DND-41 (cell line): ENCODE measurements at regions not wholly inside any gene's neighbourhood (a gene's known extent, or its start where the extent isn't known, plus 50 kb on each side); places are given as distances from the start of the nearest gene placed in this dataset.

Source experiments
- ATAC-seq: fragments of 200-7000 bp; cut with Tn5 transposase; 3 replicates; pipeline ENCODE4 v1.9.1; 2021; ENCODE audit warnings: low read depth; ENCODE audit not compliant: insufficient read depth
- DNase-seq: peaks from one replicate; pipeline ENCODE4 v3.0.0-alpha.2; 2020
- H2AFZ ChIP-seq: 2 replicates; pipeline ENCODE4 v1.6.0; 2012; ENCODE audit warnings: low read depth, low read length
- H3K27ac ChIP-seq: 2 replicates; pipeline ENCODE4 v1.5.1; 2012; ENCODE audit warnings: low read length, inconsistent platforms
- H3K27me3 ChIP-seq: fragments of 200-600 bp; sonication (generic); 2 replicates; pipeline ENCODE4 v1.6.0; 2012; ENCODE audit warnings: low read length, mild to moderate bottlenecking, inconsistent platforms; ENCODE audit not compliant: insufficient read depth, poor library complexity
- H3K36me3 ChIP-seq: 2 replicates; pipeline ENCODE4 v1.5.1; 2012; ENCODE audit warnings: low read length, inconsistent platforms; ENCODE audit not compliant: insufficient read depth
- H3K4me1 ChIP-seq: 2 replicates; pipeline ENCODE4 v1.5.1; 2012; ENCODE audit warnings: mild to moderate bottlenecking, low read length; ENCODE audit not compliant: insufficient read depth
- H3K4me2 ChIP-seq: 2 replicates; pipeline ENCODE4 v1.6.0; 2012; ENCODE audit warnings: mild to moderate bottlenecking, moderate library complexity, low read length, inconsistent platforms; ENCODE audit not compliant: insufficient read depth
- H3K4me3 ChIP-seq, 2 experiments: fragments of 200-600 bp in 1 of 2; shearing (Covaris generic) in 1 of 2; 2 replicates each; pipeline ENCODE4 v1.5.1; 2012 to 2016; ENCODE audit warnings: inconsistent platforms in 2 of 2, low read length in 2 of 2, mild to moderate bottlenecking in 2 of 2, low read depth in 1 of 2, moderate library complexity in 1 of 2
- H3K79me2 ChIP-seq: 2 replicates; pipeline ENCODE4 v1.6.0; 2012; ENCODE audit warnings: low read length, inconsistent platforms; ENCODE audit not compliant: insufficient read depth
- H3K9ac ChIP-seq: 2 replicates; pipeline ENCODE4 v1.6.0; 2012; ENCODE audit warnings: low read depth, mild to moderate bottlenecking, inconsistent platforms, low read length, moderate library complexity
- H3K9me3 ChIP-seq: 2 replicates; pipeline ENCODE4 v1.5.1; 2012; ENCODE audit warnings: low read length, moderate library complexity, mild to moderate bottlenecking, inconsistent platforms; ENCODE audit not compliant: insufficient read depth, severe bottlenecking
- H4K20me1 ChIP-seq: 2 replicates; pipeline ENCODE4 v1.6.0; 2012; ENCODE audit warnings: low read length; ENCODE audit not compliant: insufficient read depth
- EZH2 ChIP-seq: IDR thresholded peaks from 3 replicates; pipeline ENCODE4 v1.6.1; 2012; ENCODE audit warnings: borderline replicate concordance, low read depth, mild to moderate bottlenecking, moderate library complexity, low read length, inconsistent platforms; ENCODE audit not compliant: severe bottlenecking
- TF ChIP-seq, protein P1 (sequence below): IDR thresholded peaks from 2 replicates; pipeline ENCODE4 v1.5.1; 2012; ENCODE audit warnings: borderline replicate concordance, low read length, moderate library complexity, mild to moderate bottlenecking; ENCODE audit not compliant: poor library complexity, severe bottlenecking; ENCODE audit errors: extremely low read depth

DNA sequence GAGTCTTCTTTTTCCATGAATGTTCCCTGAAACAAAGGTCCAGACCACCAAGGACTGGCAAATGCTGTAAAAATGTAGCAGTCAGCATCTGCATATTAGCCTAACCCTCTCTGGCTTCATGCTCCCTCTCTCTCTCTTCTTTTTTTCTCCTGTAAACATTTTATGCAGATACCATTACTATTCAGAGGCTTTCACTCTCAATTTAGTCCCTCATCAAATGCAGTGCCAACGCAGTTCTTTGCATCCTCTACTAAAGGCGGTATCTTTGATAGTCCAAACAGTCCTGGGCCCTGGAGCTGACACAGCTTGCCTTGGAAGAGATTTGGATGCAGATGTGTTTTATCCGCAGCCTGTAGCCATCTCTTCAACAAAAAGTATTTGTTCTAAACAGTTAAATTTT, 167.1 kb upstream of the MMS22L start:
- H4K20me1 ChIP-seq = no peaks in the 10 kb centered on the region
- no peak overlapping the region for H3K9ac ChIP-seq
- H3K27ac ChIP-seq = no peak overlapping the region
- ATAC-seq (no peak), DNase-seq (no peak)
- no peak for TF ChIP-seq EZH2
- TF ChIP-seq, protein P1, sequence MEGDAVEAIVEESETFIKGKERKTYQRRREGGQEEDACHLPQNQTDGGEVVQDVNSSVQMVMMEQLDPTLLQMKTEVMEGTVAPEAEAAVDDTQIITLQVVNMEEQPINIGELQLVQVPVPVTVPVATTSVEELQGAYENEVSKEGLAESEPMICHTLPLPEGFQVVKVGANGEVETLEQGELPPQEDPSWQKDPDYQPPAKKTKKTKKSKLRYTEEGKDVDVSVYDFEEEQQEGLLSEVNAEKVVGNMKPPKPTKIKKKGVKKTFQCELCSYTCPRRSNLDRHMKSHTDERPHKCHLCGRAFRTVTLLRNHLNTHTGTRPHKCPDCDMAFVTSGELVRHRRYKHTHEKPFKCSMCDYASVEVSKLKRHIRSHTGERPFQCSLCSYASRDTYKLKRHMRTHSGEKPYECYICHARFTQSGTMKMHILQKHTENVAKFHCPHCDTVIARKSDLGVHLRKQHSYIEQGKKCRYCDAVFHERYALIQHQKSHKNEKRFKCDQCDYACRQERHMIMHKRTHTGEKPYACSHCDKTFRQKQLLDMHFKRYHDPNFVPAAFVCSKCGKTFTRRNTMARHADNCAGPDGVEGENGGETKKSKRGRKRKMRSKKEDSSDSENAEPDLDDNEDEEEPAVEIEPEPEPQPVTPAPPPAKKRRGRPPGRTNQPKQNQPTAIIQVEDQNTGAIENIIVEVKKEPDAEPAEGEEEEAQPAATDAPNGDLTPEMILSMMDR = no peak
- H3K27me3 ChIP-seq = no peaks in the 10 kb centered on the region
- no peaks in the 10 kb centered on the region for H3K79me2 ChIP-seq
- no peaks in the 10 kb centered on the region for H3K9me3 ChIP-seq
- H3K4me1 ChIP-seq = no peaks in the 10 kb centered on the region
- H3K36me3 ChIP-seq = no peaks in the 10 kb centered on the region
- no peak overlapping the region for H2AFZ ChIP-seq
- H3K4me2 ChIP-seq = no peak overlapping the region
- H3K4me3 ChIP-seq = no peak overlapping the region

DNA sequence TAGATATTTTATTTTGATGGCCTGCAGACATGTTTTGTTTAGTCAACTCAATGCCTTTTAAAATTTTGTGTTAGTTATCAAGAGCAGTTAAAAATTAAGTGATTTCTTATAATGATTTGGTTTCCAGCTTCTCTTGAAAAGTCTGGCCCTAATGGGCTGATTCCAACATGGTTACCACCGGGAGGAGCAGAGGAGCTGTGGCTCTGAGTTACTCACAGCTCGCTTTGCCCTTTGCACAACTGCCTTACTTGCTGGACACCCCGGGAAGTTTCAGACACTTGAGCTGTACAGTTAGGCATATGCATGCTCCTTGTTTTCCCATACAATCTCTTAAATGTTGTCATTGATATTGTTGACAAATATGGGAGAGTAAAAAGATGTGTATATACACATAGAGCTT, 173.1 kb upstream of the MMS22L start:
- H3K79me2 ChIP-seq = no peaks in the 10 kb centered on the region
- H3K4me2 ChIP-seq = no peak overlapping the region
- no peak overlapping the region for H2AFZ ChIP-seq
- no peak for ATAC-seq
- H4K20me1 ChIP-seq = no peaks in the 10 kb centered on the region
- no peak overlapping the region for H3K4me3 ChIP-seq
- no peaks in the 10 kb centered on the region for H3K36me3 ChIP-seq
- no peak overlapping the region for H3K9ac ChIP-seq
- TF ChIP-seq, protein P1 = no peak
- no peak for TF ChIP-seq EZH2
- no peaks in the 10 kb centered on the region for H3K9me3 ChIP-seq
- H3K4me1 ChIP-seq = no peaks in the 10 kb centered on the region
- no peak for DNase-seq
- no peaks in the 10 kb centered on the region for H3K27me3 ChIP-seq
- no peak overlapping the region for H3K27ac ChIP-seq

DNA sequence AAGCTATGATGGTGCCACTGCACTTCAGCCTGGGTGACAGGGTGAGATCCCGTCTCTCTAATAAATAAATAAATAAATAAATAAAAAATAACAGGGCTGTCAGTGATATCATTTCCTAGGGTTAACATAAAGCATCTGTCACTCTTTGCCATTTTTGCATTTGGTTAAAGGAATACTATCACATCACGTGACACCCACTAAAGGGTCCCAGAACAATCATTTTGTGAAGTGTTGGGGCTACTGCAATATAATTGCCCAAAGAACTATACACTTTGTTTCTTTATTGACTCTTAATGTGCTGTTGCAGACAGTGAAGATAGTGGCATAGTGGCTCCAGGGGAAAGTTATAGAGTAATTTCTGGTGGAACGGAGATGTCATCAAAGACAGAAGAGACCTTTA, 176.5 kb upstream of the MMS22L start:
- no peaks in the 10 kb centered on the region for H3K27me3 ChIP-seq
- no peaks in the 10 kb centered on the region for H3K9me3 ChIP-seq
- H3K79me2 ChIP-seq = no peaks in the 10 kb centered on the region
- no peaks in the 10 kb centered on the region for H3K36me3 ChIP-seq
- ATAC-seq (no peak), DNase-seq (no peak)
- no peak overlapping the region for H2AFZ ChIP-seq
- H3K9ac ChIP-seq = no peak overlapping the region
- no peaks in the 10 kb centered on the region for H3K4me1 ChIP-seq
- H3K27ac ChIP-seq = no peak overlapping the region
- H4K20me1 ChIP-seq = no peaks in the 10 kb centered on the region
- H3K4me2 ChIP-seq = no peak overlapping the region
- no peak for TF ChIP-seq EZH2
- TF ChIP-seq, protein P1 = no peak
- H3K4me3 ChIP-seq = no peak overlapping the region

DNA sequence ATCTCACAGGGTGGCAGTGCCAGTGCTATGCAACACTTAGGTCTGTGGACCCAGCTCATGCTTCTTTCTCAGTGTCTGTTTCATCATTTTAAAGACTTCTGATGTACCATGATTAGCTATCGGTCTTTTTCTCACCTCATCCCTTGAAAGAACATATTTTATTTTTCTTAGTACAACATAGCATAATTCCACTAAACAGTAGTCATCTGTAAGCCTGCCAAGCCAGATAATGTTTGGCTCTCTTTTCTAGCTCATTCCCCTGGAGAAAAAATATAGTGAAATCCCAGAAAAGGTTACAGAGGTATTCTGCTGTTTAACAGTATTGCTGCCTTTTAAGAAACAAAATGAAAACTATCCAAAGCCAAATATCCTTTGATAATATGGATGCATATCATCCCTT, 177.0 kb upstream of the MMS22L start:
- no peak overlapping the region for H3K9ac ChIP-seq
- no peaks in the 10 kb centered on the region for H3K27me3 ChIP-seq
- no peaks in the 10 kb centered on the region for H3K9me3 ChIP-seq
- ATAC-seq (no peak), DNase-seq (no peak)
- no peak overlapping the region for H3K4me3 ChIP-seq
- no peak overlapping the region for H3K4me2 ChIP-seq
- H3K79me2 ChIP-seq = no peaks in the 10 kb centered on the region
- no peaks in the 10 kb centered on the region for H3K4me1 ChIP-seq
- H2AFZ ChIP-seq = no peak overlapping the region
- no peak overlapping the region for H3K27ac ChIP-seq
- no peaks in the 10 kb centered on the region for H3K36me3 ChIP-seq
- no peak for TF ChIP-seq EZH2
- TF ChIP-seq, protein P1 = no peak
- no peaks in the 10 kb centered on the region for H4K20me1 ChIP-seq
